ENCODE measurements at regions not wholly inside any gene's neighbourhood (a gene's known extent, or its start where the extent isn't known, plus 50 kb on each side); places are given as distances from the start of the nearest gene placed in this dataset.

DNA sequence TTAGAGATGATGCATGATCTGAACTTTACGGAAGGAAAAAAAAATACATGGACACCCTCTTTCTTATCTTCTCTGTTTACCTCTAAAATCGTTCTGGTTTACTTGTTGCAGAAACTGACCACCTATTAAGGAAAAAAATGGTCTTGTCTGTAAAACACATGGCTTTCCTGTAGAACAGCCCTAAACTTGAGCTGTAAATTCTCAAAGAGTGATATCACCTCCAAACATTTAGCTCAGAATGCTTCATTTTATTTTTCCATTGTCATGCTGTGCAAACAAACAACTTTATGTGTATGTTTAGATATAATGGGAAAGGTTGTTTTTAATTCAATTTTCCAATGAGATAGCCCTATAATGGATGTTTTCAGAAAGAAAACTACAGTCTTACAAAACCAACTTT lies 237.4 kb upstream of the NR2F2 start:
- TF ChIP-seq, protein P1, sequence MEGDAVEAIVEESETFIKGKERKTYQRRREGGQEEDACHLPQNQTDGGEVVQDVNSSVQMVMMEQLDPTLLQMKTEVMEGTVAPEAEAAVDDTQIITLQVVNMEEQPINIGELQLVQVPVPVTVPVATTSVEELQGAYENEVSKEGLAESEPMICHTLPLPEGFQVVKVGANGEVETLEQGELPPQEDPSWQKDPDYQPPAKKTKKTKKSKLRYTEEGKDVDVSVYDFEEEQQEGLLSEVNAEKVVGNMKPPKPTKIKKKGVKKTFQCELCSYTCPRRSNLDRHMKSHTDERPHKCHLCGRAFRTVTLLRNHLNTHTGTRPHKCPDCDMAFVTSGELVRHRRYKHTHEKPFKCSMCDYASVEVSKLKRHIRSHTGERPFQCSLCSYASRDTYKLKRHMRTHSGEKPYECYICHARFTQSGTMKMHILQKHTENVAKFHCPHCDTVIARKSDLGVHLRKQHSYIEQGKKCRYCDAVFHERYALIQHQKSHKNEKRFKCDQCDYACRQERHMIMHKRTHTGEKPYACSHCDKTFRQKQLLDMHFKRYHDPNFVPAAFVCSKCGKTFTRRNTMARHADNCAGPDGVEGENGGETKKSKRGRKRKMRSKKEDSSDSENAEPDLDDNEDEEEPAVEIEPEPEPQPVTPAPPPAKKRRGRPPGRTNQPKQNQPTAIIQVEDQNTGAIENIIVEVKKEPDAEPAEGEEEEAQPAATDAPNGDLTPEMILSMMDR (conservative IDR thresholded peaks at IDR 0.05 in 1 of 2, IDR thresholded peaks at IDR 0.05 in 1 of 2; ENCODE audit: extremely low read depth in 1 of 2, insufficient read depth in 1 of 2, low read depth in 1 of 2, low read length in 2 of 2) = no peak
- no peak for TF ChIP-seq EZH2 (IDR thresholded peaks at IDR 0.05; ENCODE audit: borderline replicate concordance, low read length)
